Tibial nerve (tissue), 4 donors: ENCODE measurements at regions not wholly inside any gene's neighbourhood (a gene's known extent, or its start where the extent isn't known, plus 50 kb on each side); places are given as distances from the start of the nearest gene placed in this dataset.

Source experiments
- DNase-seq, 2 donors: peaks; one replicate each; pipeline ENCODE4 v3.0.0-alpha.2; 2019; ENCODE audit warnings: low spot score in 2 of 2
- H3K27ac ChIP-seq, 4 donors: fragments of 200-600 bp; sonication (generic) in 3 of 4; one replicate each; pipeline ENCODE4 v1.5.1; 2017 to 2019; ENCODE audit warnings: mild to moderate bottlenecking in 1 of 4
- H3K27me3 ChIP-seq, 2 donors: fragments of 200-600 bp; sonication (generic) in 1 of 2; one replicate each; pipeline versions ENCODE4 v1.5.1 to v1.6.0; 2017 to 2019
- H3K36me3 ChIP-seq, 3 donors: fragments of 200-600 bp; sonication (generic); one replicate each; pipeline ENCODE4 v1.5.1; 2018 to 2019
- H3K4me1 ChIP-seq, 4 donors: fragments of 200-600 bp; sonication (generic) in 3 of 4; one replicate each; pipeline ENCODE4 v1.5.1; 2017 to 2019
- H3K4me3 ChIP-seq, 4 donors: fragments of 200-600 bp; sonication (generic) in 3 of 4; one replicate each; pipeline ENCODE4 v1.5.1; 2017 to 2019; ENCODE audit warnings: mild to moderate bottlenecking in 1 of 4, moderate library complexity in 1 of 4
- H3K9me3 ChIP-seq, 4 donors: fragments of 200-600 bp; sonication (generic) in 3 of 4; one replicate each; pipeline ENCODE4 v1.5.1; 2017 to 2019
- EP300 ChIP-seq, 2 donors: sonication (generic); formaldehyde crosslinking; IDR thresholded peaks; one replicate each; pipeline ENCODE4 v1.6.1; 2017; ENCODE audit warnings: antibody characterized with exemption in 2 of 2, mild to moderate bottlenecking in 1 of 2
- POLR2A ChIP-seq, 2 donors: fragments of 450-650 bp; IDR thresholded peaks; one replicate each; pipeline ENCODE4 v1.6.1; 2017; ENCODE audit warnings: antibody characterized with exemption in 2 of 2, mild to moderate bottlenecking in 2 of 2, moderate library complexity in 2 of 2
- WGBS, 2 donors: methylation state at CpG; one replicate each; pipeline ENCODE4 v1.1.5; 2018; 5-methylcytosine and 5-hydroxymethylcytosine counted together
- TF ChIP-seq, protein P1 (sequence below), 5 experiments: fragments of 200-600 bp in 3 of 5; fragments of 450-650 bp in 2 of 5; sonication (generic) in 3 of 5; IDR thresholded peaks; one replicate each; pipeline ENCODE4 v1.5.1; 2016 to 2019; ENCODE audit warnings: antibody characterized with exemption in 5 of 5, mild to moderate bottlenecking in 3 of 5, moderate library complexity in 2 of 5

DNA sequence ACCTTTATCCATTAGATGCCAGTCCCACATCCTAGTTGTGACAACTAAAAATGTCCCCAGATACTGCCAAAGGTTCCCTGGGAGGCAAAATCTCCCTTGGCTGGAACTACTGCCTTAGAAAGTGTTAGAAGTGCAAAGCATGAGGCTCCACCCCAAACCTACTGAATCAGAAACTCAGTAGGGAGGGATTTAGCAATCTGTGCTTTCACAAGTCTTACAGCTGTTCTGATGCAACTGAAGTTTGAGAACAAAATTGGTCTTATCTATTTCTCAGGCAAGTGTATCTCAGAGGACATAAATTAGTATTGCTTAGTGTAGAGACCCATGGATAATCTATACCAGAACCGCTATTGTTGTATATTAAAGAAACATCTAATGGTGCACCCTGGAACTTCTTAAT lies 70.2 kb downstream of the CLDN1 start:
- no peaks in the 10 kb centered on the region for H3K36me3 ChIP-seq
- H3K27me3 ChIP-seq: no peaks in the 10 kb centered on the region
- H3K9me3 ChIP-seq: no peaks in the 10 kb centered on the region
- TF ChIP-seq EP300 (IDR thresholded peaks at IDR 0.05): peak in 1 of 2 donors; percentile 59
- TF ChIP-seq POLR2A (IDR thresholded peaks at IDR 0.05): no peak
- H3K4me3 ChIP-seq: no peak overlapping the region
- H3K27ac ChIP-seq: no peak overlapping the region
- no peaks in the 10 kb centered on the region for H3K4me1 ChIP-seq
- peak in 1 of 2 donors; percentile 34 for DNase-seq
- WGBS, 2 donors: 81% methylated on average over 1 of the region's 1 CpG

DNA sequence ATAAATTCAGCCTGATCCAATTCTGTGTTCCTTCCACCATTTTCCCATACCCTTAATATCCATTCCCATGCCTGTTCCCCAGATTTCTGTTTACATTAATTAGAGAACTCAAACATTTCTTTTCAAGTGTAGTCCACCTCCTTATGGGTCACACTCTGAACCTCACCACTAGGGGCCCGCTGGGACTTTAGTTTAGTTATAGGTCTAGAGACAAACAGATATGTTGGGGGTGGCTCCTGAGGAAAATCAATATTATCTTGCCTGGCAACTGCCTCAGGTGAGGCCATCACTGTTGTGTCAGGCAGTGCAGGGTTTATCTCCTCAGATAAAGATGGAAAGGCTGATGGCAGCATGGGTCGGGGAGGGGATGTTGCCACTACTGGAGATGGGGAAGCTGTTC lies 72.8 kb downstream of the CLDN1 start:
- H3K9me3 ChIP-seq: peaks cover 0 to 24% (median 0%) of the 10 kb centered on the region in 4 donors
- TF ChIP-seq EP300 (IDR thresholded peaks at IDR 0.05) (no peak), POLR2A (IDR thresholded peaks at IDR 0.05) (no peak)
- TF ChIP-seq, protein P1, sequence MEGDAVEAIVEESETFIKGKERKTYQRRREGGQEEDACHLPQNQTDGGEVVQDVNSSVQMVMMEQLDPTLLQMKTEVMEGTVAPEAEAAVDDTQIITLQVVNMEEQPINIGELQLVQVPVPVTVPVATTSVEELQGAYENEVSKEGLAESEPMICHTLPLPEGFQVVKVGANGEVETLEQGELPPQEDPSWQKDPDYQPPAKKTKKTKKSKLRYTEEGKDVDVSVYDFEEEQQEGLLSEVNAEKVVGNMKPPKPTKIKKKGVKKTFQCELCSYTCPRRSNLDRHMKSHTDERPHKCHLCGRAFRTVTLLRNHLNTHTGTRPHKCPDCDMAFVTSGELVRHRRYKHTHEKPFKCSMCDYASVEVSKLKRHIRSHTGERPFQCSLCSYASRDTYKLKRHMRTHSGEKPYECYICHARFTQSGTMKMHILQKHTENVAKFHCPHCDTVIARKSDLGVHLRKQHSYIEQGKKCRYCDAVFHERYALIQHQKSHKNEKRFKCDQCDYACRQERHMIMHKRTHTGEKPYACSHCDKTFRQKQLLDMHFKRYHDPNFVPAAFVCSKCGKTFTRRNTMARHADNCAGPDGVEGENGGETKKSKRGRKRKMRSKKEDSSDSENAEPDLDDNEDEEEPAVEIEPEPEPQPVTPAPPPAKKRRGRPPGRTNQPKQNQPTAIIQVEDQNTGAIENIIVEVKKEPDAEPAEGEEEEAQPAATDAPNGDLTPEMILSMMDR (IDR thresholded peaks at IDR 0.05): no peak
- H3K27me3 ChIP-seq: no peaks in the 10 kb centered on the region
- WGBS, 2 donors: 94 to 100% methylated on average over 2 of the region's 2 CpGs
- H3K27ac ChIP-seq: no peak overlapping the region
- H3K4me3 ChIP-seq: no peak overlapping the region
- no peaks in the 10 kb centered on the region for H3K36me3 ChIP-seq
- H3K4me1 ChIP-seq: no peaks in the 10 kb centered on the region
- no peak for DNase-seq

DNA sequence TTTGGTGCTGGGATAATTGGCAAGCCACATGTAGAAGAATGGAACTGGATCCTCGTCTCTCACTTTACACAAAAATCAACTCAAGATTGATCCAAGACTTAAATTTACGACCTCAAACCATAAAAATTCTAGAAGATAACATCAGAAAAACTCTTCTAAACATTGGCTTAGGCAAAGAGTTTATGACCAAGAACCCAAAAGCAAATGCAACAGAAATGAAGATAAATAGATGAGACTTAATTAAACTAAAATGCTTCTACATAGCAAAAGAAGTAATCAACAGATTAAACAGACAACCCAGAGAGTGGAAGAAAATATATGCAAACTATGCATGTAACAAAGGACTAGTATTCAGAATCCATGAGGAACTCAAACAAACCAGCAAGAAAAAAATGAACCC lies 80.1 kb downstream of the CLDN1 start:
- Histone ChIP-seq H3K27me3 (no peaks in the 10 kb centered on the region), H3K27ac (no peak overlapping the region), H3K36me3 (no peaks in the 10 kb centered on the region), H3K4me1 (no peaks in the 10 kb centered on the region), H3K4me3 (no peak overlapping the region), H3K9me3 (peaks cover 0 to 61% (median 0%) of the 10 kb centered on the region in 4 donors)
- TF ChIP-seq EP300 (IDR thresholded peaks at IDR 0.05): no peak
- no peak for TF ChIP-seq POLR2A (IDR thresholded peaks at IDR 0.05)
- TF ChIP-seq, protein P1 (IDR thresholded peaks at IDR 0.05): no peak
- 73 to 78% methylated on average over 2 of the region's 2 CpGs for WGBS, 2 donors
- no peak for DNase-seq

DNA sequence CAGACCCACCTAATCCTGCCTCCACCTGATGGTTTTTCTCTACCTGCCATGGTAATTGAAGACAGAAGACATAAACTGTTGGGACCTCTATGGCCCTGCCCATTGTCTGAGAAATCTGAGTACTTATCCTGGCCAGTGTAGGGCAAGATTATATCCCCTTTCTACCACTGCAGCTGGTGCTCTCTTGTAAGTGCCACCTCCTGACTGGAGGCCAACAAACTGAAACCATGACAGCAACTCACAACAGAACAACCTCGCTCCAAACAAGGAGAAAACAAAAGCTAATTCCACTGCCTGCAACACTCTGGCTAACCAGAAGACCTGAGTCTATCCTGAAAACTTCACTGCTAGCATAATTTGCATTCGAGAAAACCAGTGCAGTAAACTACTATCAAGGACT lies 82.9 kb downstream of the CLDN1 start:
- Histone ChIP-seq H3K4me1 (no peaks in the 10 kb centered on the region), H3K27ac (no peak overlapping the region), H3K27me3 (no peaks in the 10 kb centered on the region), H3K4me3 (no peak overlapping the region), H3K9me3 (peaks cover 0 to 36% (median 0%) of the 10 kb centered on the region in 4 donors), H3K36me3 (no peaks in the 10 kb centered on the region)
- no peak for TF ChIP-seq POLR2A (IDR thresholded peaks at IDR 0.05)
- TF ChIP-seq EP300 (IDR thresholded peaks at IDR 0.05): no peak
- TF ChIP-seq, protein P1 (IDR thresholded peaks at IDR 0.05): no peak
- DNase-seq: no peak
- 62 to 76% methylated on average over 2 of the region's 2 CpGs for WGBS, 2 donors

DNA sequence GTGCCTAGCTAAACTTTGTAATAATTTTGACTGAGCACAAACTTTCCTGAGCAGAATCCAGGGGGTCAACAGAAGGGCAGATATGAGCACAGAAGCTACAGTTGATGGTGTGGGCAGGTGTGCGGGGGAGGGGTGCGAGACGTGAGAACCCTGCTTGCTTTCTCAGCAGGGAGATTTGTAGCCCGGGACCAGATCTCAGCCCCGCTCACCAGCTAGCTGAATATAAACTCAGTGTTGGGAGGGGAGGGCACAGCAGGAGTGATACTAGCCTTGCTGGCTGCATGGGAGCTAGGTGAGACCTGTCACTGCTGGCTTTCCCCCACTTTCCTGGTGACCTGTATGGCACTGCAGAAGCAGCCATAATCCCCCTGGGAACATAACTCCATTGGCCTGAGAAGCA lies 83.4 kb downstream of the CLDN1 start:
- WGBS, 2 donors: 83 to 87% methylated on average over 5 of the region's 5 CpGs
- no peaks in the 10 kb centered on the region for H3K27me3 ChIP-seq
- no peak for DNase-seq

More for the DNA sequence above, 83.4 kb downstream of the CLDN1 start:
- Histone ChIP-seq H3K36me3 (no peaks in the 10 kb centered on the region), H3K4me3 (no peak overlapping the region), H3K9me3 (peaks cover 0 to 34% (median 0%) of the 10 kb centered on the region in 4 donors), H3K27ac (no peak overlapping the region), H3K4me1 (no peaks in the 10 kb centered on the region)
- TF ChIP-seq EP300 (IDR thresholded peaks at IDR 0.05) (no peak), POLR2A (IDR thresholded peaks at IDR 0.05) (no peak)
- TF ChIP-seq, protein P1 (IDR thresholded peaks at IDR 0.05): no peak
